ENCODE measurements at regions not wholly inside any gene's neighbourhood (a gene's known extent, or its start where the extent isn't known, plus 50 kb on each side); places are given as distances from the start of the nearest gene placed in this dataset.

- ChIA-PET POLR2A (no interaction called here), CTCF (no interaction called here)
- DNase-seq (ENCODE audit: extremely low spot score), result no peak
- TF ChIP-seq BHLHE40 (IDR thresholded peaks at IDR 0.05; ENCODE audit: borderline replicate concordance), result no peak
- no peak for TF ChIP-seq TARDBP (IDR thresholded peaks at IDR 0.05)
- TF ChIP-seq NFRKB (IDR thresholded peaks at IDR 0.05), result no peak
- no peak for TF ChIP-seq SP1 (IDR thresholded peaks at IDR 0.05)
- TF ChIP-seq FOXM1 (IDR thresholded peaks at IDR 0.05; ENCODE audit: borderline replicate concordance), result no peak
- no peak for TF ChIP-seq FOXA1 (IDR thresholded peaks at IDR 0.05)
- TF ChIP-seq FOXK2 (IDR thresholded peaks at IDR 0.05), result no peak
- no peak for TF ChIP-seq HDGF (IDR thresholded peaks at IDR 0.05; ENCODE audit: borderline replicate concordance)
- no peak for TF ChIP-seq PKNOX1 (IDR thresholded peaks at IDR 0.05)
- TF ChIP-seq ZNF384 (IDR thresholded peaks at IDR 0.05), result no peak
- TF ChIP-seq SUZ12 (IDR thresholded peaks at IDR 0.05), result no peak
- TF ChIP-seq ARNT (IDR thresholded peaks at IDR 0.05), result no peak
- no peak for TF ChIP-seq L3MBTL2 (conservative IDR thresholded peaks at IDR 0.05)
- no peak for TF ChIP-seq ELF4 (IDR thresholded peaks at IDR 0.05)
- TF ChIP-seq CTBP1 (IDR thresholded peaks at IDR 0.05; ENCODE audit: borderline replicate concordance), result no peak
- no peak for TF ChIP-seq LEF1 (IDR thresholded peaks at IDR 0.05; ENCODE audit: borderline replicate concordance)
These were observed 914.4 kb upstream of the TENM4 start for GRCh38 chr11:80355251-80355650.

GRCh38 chr11:80350541-80350940 is 909.7 kb upstream of the TENM4 start:
- ChIA-PET CTCF (no interaction called here), POLR2A (no interaction called here)
- TF ChIP-seq TARDBP (IDR thresholded peaks at IDR 0.05) (no peak), FOXA1 (IDR thresholded peaks at IDR 0.05) (no peak), LEF1 (IDR thresholded peaks at IDR 0.05; ENCODE audit: borderline replicate concordance) (no peak), PKNOX1 (IDR thresholded peaks at IDR 0.05) (no peak), ARNT (IDR thresholded peaks at IDR 0.05) (no peak), FOXK2 (IDR thresholded peaks at IDR 0.05) (no peak), SP1 (IDR thresholded peaks at IDR 0.05) (no peak), L3MBTL2 (conservative IDR thresholded peaks at IDR 0.05) (no peak), ZNF384 (IDR thresholded peaks at IDR 0.05) (no peak), BHLHE40 (IDR thresholded peaks at IDR 0.05; ENCODE audit: borderline replicate concordance) (no peak), ELF4 (IDR thresholded peaks at IDR 0.05) (no peak), NFRKB (IDR thresholded peaks at IDR 0.05) (no peak), FOXM1 (IDR thresholded peaks at IDR 0.05; ENCODE audit: borderline replicate concordance) (no peak)
- no peak for DNase-seq (ENCODE audit: extremely low spot score)

GRCh38 chr11:80349997-80350396 is 909.2 kb upstream of the TENM4 start:
- no peak for DNase-seq (ENCODE audit: extremely low spot score)
- CTCF ChIA-PET, result no interaction called here
- TF ChIP-seq ZNF384 (IDR thresholded peaks at IDR 0.05), result no peak
- no peak for TF ChIP-seq CTBP1 (IDR thresholded peaks at IDR 0.05; ENCODE audit: borderline replicate concordance)
- TF ChIP-seq SUZ12 (IDR thresholded peaks at IDR 0.05), result no peak
- no peak for TF ChIP-seq SP1 (IDR thresholded peaks at IDR 0.05)
- no peak for TF ChIP-seq FOXA1 (IDR thresholded peaks at IDR 0.05)
- no peak for TF ChIP-seq NFRKB (IDR thresholded peaks at IDR 0.05)
- TF ChIP-seq FOXM1 (IDR thresholded peaks at IDR 0.05; ENCODE audit: borderline replicate concordance), result no peak
- TF ChIP-seq TARDBP (IDR thresholded peaks at IDR 0.05), result no peak
- no peak for TF ChIP-seq FOXK2 (IDR thresholded peaks at IDR 0.05)
- no peak for TF ChIP-seq PKNOX1 (IDR thresholded peaks at IDR 0.05)
- TF ChIP-seq BHLHE40 (IDR thresholded peaks at IDR 0.05; ENCODE audit: borderline replicate concordance), result no peak
- TF ChIP-seq LEF1 (IDR thresholded peaks at IDR 0.05; ENCODE audit: borderline replicate concordance), result no peak
- POLR2A ChIA-PET, result no interaction called here

GRCh38 chr11:80346353-80347059 is 905.7 kb upstream of the TENM4 start:
- no peak for DNase-seq (ENCODE audit: extremely low spot score)
- ChIA-PET CTCF (no interaction called here), POLR2A (no interaction called here)
- TF ChIP-seq TARDBP (IDR thresholded peaks at IDR 0.05) (no peak), PKNOX1 (IDR thresholded peaks at IDR 0.05) (no peak), HDGF (IDR thresholded peaks at IDR 0.05; ENCODE audit: borderline replicate concordance) (no peak), SUZ12 (IDR thresholded peaks at IDR 0.05) (no peak), FOXM1 (IDR thresholded peaks at IDR 0.05; ENCODE audit: borderline replicate concordance) (no peak), FOXK2 (IDR thresholded peaks at IDR 0.05) (no peak), SP1 (IDR thresholded peaks at IDR 0.05) (no peak), CTBP1 (IDR thresholded peaks at IDR 0.05; ENCODE audit: borderline replicate concordance) (no peak), LEF1 (IDR thresholded peaks at IDR 0.05; ENCODE audit: borderline replicate concordance) (no peak), BHLHE40 (IDR thresholded peaks at IDR 0.05; ENCODE audit: borderline replicate concordance) (no peak), NFRKB (IDR thresholded peaks at IDR 0.05) (no peak), FOXA1 (IDR thresholded peaks at IDR 0.05) (no peak), L3MBTL2 (conservative IDR thresholded peaks at IDR 0.05) (no peak), ARNT (IDR thresholded peaks at IDR 0.05) (no peak), ZNF384 (IDR thresholded peaks at IDR 0.05) (no peak), ELF4 (IDR thresholded peaks at IDR 0.05) (no peak)

- TF ChIP-seq SP1 (IDR thresholded peaks at IDR 0.05) (no peak), ARNT (IDR thresholded peaks at IDR 0.05) (no peak), ELF4 (IDR thresholded peaks at IDR 0.05) (no peak), TARDBP (IDR thresholded peaks at IDR 0.05) (no peak), L3MBTL2 (conservative IDR thresholded peaks at IDR 0.05) (no peak), BHLHE40 (IDR thresholded peaks at IDR 0.05; ENCODE audit: borderline replicate concordance) (no peak), NFRKB (IDR thresholded peaks at IDR 0.05) (no peak), FOXA1 (IDR thresholded peaks at IDR 0.05) (no peak), FOXM1 (IDR thresholded peaks at IDR 0.05; ENCODE audit: borderline replicate concordance) (no peak), HDGF (IDR thresholded peaks at IDR 0.05; ENCODE audit: borderline replicate concordance) (no peak), CTBP1 (IDR thresholded peaks at IDR 0.05; ENCODE audit: borderline replicate concordance) (no peak), PKNOX1 (IDR thresholded peaks at IDR 0.05) (no peak), SUZ12 (IDR thresholded peaks at IDR 0.05) (no peak), LEF1 (IDR thresholded peaks at IDR 0.05; ENCODE audit: borderline replicate concordance) (no peak)
- CTCF ChIA-PET, result no interaction called here
- POLR2A ChIA-PET, result no interaction called here
- DNase-seq (ENCODE audit: extremely low spot score), result no peak
These were observed 902.6 kb upstream of the TENM4 start for GRCh38 chr11:80343436-80343835.
